Erythroblast (primary cell): ENCODE measurements at regions not wholly inside any gene's neighbourhood (a gene's known extent, or its start where the extent isn't known, plus 50 kb on each side); places are given as distances from the start of the nearest gene placed in this dataset.

Experiments
- DNase-seq, 2 experiments: peaks; one replicate each; lab custom pipeline; 2025; lab: John Stamatoyannopoulos, UW
- GATA1 ChIP-seq: IDR thresholded peaks from 2 replicates; pipeline ENCODE4 v1.6.1; 2011; ENCODE audit warnings: low read depth, mild to moderate bottlenecking, control low read depth, low read length, moderate library complexity
- POLR2A ChIP-seq: IDR thresholded peaks from 2 replicates; pipeline ENCODE4 v1.6.1; 2011; ENCODE audit warnings: mild to moderate bottlenecking, low read length

DNA sequence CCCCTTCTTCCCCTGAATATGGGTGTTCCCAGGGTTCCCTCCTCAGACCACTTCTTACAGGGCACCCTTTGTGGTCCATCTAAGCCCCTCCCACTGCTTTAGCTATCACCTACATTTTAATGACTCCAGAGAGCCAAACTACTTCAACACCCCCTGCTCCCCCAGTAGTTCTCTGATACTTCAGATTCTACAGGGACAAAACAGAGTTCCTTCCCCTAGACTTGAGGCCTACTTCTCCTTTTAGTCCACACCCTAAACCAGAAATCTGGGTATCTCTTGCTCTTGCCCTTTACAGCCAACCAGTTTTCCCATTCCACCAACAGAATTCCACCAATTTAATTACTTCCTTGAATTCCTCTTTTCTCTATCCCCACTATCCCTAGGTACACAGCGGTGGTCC is 107.2 kb downstream of the KCNRG start:
- DNase-seq, result no peak
- TF ChIP-seq GATA1 (no peak), POLR2A (no peak)

DNA sequence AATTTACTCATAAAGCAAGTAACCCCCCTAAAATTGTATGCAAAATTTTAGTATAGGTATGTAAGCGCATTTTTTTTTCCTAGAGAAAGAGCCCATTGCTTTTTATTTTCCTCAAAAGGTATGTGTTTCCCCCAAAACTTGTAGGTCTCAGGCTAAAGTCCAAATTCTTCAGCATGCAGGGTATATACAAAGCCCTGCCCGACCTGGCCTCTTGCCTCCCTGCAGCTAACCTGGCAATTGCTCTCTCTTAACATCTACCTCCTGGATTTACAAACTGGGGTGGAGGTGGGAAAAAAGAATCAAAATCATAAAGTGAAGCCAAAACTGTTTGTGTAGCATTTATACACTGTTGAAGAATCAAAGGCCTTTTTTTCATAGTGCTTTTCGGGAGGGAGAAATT is 107.8 kb downstream of the KCNRG start:
- no peak for DNase-seq
- TF ChIP-seq POLR2A (no peak), GATA1 (no peak)

DNA sequence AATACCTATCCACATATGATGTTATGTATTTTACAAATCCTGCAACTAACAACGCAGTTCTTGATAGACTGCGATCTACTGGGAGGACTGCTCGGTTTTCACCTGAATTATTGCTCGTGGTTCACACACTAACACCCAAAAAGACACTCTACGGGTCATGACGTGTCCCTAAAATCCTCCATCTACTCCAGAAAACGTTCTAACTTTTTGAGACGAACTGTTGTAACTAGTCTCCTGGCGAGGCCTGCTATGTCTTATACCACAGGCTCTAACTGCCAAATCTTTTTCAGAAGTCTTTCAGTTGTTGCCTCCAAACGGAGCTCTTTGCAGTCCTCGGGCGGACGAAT is 108.2 kb downstream of the KCNRG start:
- DNase-seq, result no peak
- no peak for TF ChIP-seq GATA1
- no peak for TF ChIP-seq POLR2A

DNA sequence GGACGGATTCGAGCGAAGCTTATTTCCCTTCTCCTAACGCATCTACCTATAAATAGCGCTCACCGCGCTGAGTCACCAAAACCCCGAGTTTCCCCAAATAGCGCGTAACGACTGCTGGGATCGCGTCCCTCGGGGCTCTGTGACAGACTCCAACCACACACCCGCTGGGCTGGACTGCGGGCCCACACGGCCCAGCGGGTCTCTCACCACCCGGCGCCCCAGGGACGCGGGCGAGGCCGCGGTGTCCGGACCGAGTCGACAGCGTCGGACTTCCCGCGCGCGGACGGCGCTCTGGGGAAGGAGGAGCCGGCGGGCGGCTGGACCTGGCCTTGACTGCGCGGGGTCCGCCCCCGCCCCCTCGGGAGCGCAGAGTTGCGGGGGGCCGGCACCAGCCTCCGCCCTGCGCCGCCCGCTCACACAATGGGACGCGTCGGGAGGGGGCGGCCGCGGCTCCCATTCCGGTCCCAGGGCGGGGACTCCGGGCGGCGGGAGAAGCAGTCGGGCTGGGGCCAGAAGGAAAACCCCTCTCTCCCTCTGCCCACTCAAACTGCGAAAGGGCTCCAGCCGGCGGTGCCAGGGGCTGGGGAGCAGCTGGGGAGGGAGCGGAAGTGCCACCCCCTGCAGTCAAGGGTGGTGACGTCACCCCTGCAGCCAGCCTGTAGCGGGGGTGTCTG is 108.8 kb downstream of the KCNRG start:
- TF ChIP-seq POLR2A (peak; percentile 79), GATA1 (no peak)
- peak; percentile 93 to 97 for DNase-seq

DNA sequence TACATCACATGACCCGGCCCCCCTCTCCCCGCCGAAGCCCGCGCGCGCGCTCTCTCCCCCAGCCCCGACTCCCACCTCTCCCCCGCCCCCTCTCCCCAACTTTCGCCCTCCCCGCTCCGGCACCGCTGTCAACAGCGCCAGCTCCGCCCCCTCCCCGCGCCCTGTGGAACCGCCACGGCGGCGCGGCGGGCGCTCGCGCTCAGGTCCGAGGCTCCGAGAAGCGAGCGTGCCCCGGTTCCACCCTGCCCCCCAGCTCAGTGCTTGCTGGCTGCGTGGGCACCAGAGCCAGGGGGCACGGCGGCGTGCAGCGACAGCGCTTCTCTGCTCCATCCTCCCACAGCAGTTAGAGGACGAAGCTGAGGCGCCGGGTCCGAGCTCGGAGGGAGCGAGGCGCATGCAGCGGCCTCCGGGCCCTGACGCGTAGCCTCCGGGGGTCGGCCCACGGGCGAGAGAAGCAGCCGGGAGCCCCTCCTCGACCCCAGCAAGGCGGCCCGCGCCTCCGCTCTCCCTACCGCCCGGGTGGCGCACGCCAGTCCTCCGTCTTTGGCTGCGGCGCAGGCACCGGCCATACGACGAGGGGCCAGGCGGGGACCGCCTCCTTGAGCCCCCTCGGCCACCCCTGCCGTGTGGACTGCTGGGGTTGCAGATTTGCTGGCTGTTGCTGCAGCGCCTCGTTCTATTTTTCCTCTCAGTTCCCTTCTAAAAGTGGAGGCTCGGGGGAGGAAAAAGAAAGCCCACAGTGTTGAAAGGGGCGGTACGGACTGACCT is 109.5 kb downstream of the KCNRG start:
- TF ChIP-seq GATA1 (no peak), POLR2A (peak; percentile 43)
- peak; percentile 72 to 98 for DNase-seq

DNA sequence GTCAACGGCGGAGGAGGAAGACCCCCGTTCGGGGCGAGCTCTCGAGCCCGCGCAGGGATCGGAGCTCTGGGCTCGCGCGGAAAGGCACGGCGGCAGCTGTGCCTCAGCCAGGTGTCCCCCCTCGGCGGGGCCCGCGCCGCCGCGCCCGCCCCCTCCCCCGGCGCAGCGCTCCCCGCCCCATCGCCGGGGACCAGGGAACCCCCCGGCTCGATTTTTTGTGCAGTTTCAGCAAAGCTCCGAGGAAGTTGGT is 110.0 kb downstream of the KCNRG start:
- no peak for DNase-seq
- TF ChIP-seq GATA1, result no peak
- TF ChIP-seq POLR2A, result no peak

DNA sequence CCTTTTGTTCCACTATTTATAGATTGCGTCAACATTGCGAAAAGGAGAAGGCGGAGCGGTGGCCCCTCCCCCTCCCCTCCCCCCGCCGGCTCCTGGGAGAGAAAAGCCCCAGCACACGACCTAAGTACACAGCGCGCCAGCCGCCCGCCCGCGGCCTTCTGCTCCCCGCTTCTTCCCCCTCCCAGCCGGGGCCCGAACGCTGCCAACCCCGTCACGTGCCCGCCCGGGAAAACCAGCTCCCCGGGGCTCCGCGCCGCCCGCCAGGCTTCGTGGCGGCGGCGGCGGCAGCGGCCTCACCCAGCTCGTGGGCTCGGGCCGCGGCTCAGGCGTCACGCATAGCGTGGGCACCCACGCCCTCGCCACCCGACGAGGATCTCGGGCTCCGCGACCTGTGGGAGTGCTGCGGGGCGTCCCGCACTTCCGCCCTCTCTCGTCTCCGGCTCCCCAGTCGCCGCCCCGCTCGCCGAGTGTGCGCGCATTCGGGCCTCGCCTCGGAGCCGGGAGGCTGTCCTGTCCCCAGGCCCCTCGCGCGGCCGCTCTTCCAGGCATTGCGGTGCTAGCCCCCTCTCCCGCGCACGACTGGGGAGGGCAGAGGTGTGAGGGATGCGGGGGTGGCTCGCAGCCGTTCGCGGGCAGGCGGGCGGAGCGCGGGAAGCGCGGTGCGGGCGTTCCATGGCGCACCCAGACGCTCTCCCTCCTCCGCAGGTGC is 110.5 kb downstream of the KCNRG start:
- no peak for TF ChIP-seq GATA1
- peak; percentile 86 for TF ChIP-seq POLR2A
- peak; percentile 89 to 93 for DNase-seq

DNA sequence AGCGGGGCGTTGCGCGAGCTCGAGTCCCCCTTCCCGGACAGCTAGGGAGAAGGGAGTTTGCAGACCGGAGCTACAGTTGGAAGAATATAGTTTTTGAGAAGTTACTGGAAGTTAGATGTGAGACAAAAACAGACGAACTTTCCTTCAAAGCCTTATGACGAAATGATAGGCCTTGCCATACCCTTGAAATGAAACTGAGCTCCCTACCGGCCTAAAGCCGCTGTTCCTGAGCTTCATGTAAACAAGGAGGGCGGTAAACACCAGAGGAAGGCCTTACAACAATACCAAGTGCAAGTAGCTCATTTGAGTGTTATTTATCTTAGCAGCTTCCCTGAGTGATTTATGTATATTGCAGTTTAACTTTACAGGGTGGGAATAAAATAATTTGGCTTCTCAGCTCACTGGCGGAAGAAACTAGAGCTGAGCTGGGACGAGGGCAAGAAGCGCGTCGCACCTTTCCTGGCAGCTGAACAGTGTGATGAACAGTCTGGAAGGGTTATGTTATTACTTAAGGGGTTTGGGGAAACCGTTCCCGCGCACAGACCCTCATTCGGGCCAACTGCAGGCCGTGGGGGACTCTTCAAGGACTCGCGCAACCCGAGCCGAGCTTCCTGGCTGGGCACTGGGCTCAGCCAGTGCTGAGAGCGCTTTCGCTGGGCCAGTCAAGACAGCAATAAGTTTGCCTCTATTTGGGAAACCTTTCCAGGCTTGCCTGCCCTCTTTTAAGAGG is 111.2 kb downstream of the KCNRG start:
- TF ChIP-seq GATA1 (no peak), POLR2A (peak; percentile 9)
- peak; percentile 80 to 88 for DNase-seq

DNA sequence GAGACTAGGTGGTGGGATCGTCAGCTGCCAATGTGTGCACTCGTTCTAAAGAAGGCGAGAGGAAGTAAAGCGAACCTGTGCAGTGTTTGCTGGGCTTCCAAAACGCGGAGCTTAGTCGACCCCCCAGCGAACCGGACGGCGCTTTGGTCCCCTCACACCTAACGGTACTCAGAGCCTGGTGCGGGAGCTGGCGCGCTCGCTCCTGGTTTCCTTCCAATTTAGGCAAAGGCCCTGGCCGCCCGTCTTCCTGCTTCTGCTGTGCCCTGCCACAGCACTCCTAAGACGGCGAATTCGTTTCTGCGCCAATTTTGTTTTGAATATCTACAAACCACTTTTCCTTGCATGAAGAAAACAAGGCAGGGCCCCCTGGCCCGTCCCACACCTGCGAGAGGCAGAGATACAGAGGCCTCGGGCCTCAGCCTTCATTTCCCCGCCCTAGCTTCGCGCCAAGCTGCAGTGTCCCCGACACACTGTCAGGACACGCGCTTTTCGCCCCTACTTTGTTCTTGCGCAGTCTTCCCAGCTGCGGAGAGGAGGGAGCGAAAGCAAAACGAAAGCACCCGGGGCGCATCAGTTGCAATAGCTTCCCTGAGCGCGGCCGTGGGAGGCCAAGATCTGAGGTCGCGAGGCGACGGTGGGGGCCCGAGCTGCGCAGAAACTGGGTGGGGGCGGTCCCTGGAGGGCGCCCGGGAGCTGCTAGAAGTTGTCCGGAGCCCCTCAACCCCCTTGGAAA is 111.9 kb downstream of the KCNRG start:
- TF ChIP-seq GATA1 (no peak), POLR2A (no peak)
- DNase-seq, result peak; percentile 72 to 85

DNA sequence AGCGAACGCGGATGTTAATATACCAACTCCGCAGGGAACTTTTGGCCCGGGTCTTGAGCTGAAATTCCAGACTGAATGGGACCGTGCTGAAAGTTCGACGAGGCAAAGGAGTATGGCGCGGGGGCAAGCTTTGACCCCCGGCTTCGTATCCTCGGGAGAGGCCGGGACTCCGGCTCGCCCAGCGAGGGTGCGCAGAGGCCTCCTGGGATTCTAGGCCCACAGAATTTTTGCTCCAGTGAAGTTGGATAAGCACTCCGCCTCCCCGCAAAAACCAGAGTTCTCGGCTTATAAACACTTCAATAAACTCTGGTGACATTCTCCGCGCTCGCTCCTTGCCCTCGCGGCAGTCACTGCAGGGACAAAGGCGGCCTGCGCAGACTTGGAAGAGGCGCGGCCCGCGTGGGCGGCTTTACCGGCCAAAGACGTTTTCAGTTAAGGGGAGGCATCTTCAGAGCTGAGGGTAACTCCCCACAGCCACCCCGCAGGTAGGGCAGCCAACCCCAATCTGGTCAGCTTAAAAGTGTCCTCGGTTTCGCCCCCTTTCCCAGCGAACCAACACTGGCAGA is 112.6 kb downstream of the KCNRG start:
- DNase-seq, result peak in 1 of 2 experiments; percentile 53
- TF ChIP-seq POLR2A (no peak), GATA1 (no peak)

DNA sequence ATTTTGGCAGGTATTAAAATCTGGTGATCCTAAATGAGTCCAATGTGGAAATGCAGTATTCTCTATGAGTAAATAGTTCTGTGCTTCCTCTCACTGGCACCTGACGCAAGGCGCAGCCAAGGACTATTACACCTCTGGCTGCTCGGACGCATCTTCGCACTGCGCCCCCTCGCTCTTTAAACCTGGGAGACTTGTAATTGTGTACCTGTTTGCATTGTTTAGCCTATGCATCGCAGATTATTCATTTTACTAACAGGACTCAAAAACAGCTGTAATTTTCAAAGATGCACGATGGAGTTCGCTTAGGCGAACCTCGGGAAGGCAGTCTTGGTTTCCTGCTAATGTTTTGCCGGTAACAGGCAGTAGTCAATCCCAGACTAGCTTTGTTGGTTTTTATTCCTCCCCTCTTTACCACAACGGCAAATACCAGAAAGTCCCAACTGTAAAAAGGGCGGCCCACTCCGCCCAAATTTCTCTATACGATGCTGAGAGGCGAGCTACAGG is 113.2 kb downstream of the KCNRG start:
- no peak for DNase-seq

DNA sequence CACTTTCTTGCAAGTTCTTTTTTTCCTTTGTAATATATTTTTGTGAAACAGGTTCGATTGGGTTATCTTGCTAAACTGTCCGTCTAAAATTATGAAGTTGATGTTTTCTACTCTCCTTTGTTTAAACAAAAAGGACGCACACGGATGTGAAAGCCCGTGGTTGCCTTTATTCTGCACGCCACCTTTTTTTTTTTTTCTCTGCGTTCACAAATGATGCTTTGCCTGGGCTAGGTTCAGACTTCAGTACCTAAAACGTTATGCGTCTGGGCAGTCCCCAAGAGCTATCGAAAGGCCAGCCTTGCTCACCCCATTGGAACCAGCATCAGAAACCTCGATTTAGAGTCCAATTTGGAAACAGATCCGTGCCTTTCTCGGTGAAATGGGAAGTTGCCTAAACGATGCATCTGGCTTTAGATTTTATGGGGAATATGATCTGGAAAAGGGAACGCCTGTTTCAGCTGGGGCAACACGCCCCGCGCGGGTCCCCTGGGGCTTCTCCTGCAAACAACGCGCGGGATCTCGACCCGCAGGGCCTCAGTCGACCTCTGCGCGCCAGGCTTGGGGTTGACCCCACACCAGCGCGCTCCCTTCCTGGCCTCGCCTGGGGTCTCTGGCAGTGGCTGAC is 113.9 kb downstream of the KCNRG start:
- DNase-seq, result no peak
- no peak for TF ChIP-seq POLR2A
- TF ChIP-seq GATA1, result no peak

More for the DNA sequence above, 113.2 kb downstream of the KCNRG start:
- TF ChIP-seq GATA1, result no peak
- TF ChIP-seq POLR2A, result no peak
